Tongue (tissue), 1 donor: ENCODE measurements at regions not wholly inside any gene's neighbourhood (a gene's known extent, or its start where the extent isn't known, plus 50 kb on each side); places are given as distances from the start of the nearest gene placed in this dataset.
"Not testable (repeated sequence)": the region's sequence is repeated elsewhere in the genome, so short reads cannot be mapped to it uniquely, and the experiment has no call there.

ENCODE experiments used
- DNase-seq: peaks from one replicate; pipeline ENCODE4 v3.0.0-alpha.2; 2015

DNA sequence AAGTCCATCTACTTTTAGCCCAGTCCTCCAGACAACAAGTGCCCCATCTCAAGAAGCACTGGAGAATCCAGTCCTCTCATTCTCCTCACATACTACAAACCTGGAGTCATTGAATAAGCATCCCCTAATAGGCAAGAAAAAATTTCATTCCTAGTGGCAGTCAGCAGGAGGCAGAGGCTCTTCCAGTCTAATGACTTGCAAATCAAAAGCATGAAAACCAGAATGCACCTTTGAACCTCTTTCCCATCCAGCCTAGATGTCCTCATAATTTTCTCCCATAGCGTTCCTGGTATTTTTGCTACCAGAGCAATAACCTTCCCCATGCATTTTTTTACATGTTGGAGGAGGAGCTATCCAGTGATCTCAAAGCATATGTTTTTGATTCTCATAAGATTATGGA is 252.6 kb downstream of the TTC32 start:
- no peak for DNase-seq

GRCh38 chr2:19648583-19648982 is 253.2 kb downstream of the TTC32 start:
- no peak for DNase-seq

DNA sequence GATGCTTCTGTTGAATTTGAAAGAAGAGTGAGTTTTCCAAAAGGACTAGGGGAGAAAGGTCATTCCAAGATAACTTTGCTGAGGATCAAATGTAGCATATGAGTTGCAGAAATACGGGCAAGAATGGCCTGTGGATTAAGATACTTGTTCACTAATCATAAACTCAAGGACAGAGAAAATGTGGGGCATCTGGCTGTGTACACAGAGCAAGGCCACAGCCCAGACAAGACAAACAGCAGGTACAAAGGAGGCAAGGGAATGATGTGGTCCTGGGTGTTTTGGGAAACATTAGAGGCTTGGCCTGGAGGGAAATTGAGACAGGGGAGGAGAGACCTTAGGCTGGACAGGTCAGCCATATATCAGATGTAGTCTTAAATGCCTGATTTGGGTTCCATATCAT is 254.8 kb downstream of the TTC32 start:
- no peak for DNase-seq

- DNase-seq: no peak
These were observed 257.0 kb downstream of the TTC32 start for GRCh38 chr2:19644763-19645162.

DNA sequence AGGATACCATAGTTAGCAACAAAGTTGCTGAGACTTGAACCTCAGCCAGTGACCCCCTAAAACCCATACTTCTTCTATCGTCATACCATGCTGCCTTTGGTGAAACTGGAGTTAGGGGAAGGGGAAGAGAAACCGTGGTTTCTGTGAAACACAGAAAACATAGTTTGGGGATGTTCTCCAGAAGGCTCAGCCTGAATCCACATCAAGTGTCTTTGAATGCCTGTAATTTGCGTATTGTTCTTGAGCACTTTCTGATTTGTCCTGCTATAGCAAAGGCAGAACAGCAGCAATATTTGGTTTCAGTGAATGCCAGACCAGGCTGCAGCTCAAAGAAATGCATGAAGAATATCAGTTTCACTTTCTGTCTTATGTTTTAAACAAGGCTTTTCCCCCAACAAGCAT is 258.7 kb downstream of the TTC32 start:
- peak; percentile 11 for DNase-seq

DNA sequence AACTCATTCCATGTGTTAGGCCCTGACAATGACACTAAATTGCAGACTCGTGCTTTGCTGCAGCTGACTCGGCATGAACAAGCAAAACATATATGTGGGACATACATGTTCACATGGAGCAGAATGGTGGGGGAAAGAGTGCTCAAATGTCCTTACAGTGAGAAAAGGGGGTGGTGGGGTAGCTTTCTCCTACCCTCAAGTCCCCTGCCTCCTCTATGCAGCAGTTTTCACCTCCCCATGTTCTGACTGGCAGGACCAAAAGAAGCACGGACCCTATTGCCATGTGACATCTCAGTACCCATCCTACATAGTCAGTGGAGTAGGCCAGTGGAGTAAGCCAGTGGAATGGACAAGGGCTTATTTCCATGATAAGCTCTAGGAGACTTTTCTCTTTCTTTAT is 259.3 kb downstream of the TTC32 start:
- no peak for DNase-seq

DNA sequence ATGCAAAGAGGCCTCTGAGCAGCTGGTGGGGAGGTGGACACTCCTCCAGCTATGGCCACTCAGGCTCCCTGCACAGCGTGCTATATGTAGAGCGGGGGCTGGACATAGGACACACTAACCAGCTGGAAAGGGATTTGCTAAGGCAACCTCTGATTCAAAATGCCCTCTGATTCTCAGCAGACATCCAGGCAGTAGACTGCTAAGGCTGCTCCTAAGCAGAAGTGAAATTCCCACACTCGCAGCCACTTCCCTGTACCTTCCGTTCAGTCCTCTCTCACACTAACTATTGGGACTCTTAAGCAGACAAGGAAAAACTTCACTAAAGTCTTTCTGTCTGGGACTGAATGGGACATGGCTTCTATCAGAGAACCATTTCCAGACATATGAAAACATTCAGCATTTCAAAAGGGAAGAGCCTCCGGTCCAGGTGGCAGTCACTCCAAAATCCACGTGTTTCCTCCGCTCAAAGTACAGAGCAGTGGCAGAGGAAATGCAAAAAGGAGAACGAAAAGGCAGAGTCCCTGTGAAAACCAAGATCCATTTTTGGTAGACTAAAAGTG is 265.8 kb downstream of the TTC32 start:
- peak; percentile 39 for DNase-seq

- DNase-seq: peak; percentile 80
These were observed 269.3 kb downstream of the TTC32 start for GRCh38 chr2:19632403-19632991.

- DNase-seq: no peak
These were observed 269.9 kb downstream of the TTC32 start for GRCh38 chr2:19631871-19632270.

- no peak for DNase-seq
These were observed 270.9 kb downstream of the TTC32 start for GRCh38 chr2:19630921-19631320.

DNA sequence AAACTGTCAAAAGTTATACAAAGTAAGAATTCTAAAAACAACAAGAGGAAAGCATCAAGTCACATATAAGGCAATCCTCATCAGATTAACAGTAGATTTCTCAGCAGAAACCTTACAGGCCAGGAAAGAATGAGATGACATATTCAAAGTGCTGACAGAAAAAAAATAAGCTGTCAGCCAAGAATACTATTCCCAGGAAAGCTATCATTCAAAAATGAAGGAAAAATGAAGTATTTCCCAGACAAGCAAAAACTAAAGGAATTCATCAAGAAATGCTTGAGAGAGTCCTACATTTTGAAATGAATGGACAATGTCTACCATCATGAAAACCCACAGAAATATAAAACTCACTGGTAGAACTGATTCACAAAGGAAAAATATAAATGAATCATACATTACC is 268.9 kb upstream of the OSR1 start:
- no peak for DNase-seq

GRCh38 chr2:19623488-19623887 is 265.1 kb upstream of the OSR1 start:
- DNase-seq: peak; percentile 26

- DNase-seq: peak; percentile 28
These were observed 258.9 kb upstream of the OSR1 start for GRCh38 chr2:19617257-19617848.

- DNase-seq: not testable (repeated sequence)
These were observed 257.0 kb upstream of the OSR1 start for GRCh38 chr2:19615402-19615801.

GRCh38 chr2:19614066-19614465 is 255.6 kb upstream of the OSR1 start:
- DNase-seq: no peak

DNA sequence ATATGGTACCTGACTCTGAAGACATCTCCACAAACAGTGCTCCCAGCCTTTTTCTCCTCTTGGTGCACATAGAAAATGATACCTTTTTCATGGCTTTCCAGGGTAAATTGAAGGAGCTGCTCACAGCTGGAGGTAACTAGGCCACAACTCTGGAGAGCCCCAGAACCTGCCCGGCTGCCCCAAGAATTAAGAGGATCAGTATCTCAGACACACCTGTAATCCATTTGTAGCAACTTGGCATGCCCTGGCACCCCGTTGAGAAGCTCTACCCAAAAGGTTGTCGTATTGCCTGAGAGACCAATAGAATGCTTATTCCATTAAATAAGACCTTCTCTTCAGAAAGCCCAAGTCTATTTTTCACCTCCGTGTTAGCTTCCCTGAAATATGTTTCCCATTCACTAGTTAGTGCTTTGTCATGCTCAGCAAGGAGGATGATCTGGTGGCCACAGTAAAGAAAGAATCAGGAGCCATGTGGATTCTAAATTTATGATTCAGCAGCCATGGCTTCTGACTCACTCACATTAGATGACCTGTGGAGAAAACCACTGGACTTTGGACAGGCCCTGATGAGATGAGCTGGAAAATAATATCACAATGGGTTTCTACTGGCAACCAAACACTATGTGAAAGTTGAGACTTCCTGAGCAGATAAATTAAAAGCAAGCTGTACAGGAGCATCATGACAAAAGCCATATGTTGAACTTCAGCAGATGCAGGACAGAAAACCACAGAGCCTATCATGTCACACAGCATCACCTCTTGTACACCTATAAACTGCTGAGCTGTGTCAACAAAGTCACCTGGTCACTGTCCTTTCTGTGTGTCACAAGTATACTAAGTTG is 253.3 kb upstream of the OSR1 start:
- DNase-seq: no peak

- DNase-seq: no peak
These were observed 250.8 kb upstream of the OSR1 start for GRCh38 chr2:19609266-19609665.

DNA sequence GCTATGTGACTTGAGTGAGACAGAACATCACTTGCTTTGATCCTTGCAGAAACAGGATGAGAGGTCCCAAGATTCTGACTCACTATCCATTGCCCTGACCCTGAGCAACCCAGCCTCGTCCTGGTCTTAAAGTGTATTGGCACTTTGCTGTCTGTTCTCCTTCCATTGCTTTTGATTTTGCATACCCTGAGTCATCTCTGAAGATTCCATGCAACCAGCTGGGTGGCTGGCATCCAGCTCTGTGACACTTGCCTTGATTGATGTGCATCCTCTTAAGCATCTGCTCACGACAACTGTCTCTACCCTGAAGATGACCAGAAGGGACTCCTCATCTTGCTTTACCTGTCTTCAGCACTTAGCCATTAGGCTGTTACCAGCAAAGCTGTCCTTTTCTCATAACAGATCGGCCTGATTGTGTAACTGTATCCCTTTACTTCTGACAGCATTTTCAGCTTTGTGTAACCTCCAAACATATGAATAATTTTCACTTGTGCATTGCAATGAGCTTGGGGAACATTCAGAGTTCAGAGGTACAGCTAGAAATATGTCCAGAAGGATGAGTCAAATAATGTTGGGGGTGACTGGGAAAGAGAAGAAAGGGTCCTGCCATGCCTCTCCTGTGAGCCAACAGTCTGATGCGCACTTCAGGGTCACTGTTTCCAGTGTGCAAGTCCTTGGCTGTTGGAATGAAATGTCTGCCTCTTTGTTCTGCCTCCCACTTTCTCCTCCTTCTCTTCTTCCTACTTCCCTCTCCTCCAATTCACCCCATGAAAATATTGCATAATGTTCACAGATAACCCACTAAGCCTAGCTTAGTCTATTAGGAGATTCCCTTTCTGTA is 249.7 kb upstream of the OSR1 start:
- DNase-seq: peak; percentile 38

GRCh38 chr2:19607400-19607799 is 249.0 kb upstream of the OSR1 start:
- no peak for DNase-seq

DNA sequence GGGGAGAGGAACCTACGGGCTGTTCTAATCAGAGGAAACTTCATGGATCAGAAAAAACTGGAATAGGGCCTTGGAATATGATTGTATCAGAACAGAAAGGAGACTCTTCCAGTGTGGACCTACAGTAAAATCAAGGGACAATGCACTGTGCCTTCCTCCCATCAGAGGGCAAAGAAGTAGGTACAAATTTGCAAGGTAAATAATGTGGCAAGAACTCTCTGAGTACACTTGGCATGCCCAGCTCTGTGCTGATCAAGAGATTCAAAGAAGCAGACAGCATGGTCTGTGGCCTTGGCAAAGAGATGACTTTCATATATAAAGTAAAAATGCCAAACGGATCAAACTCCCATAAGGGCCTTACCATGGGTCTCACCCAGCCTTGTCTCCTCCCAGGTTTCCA is 242.6 kb upstream of the OSR1 start:
- DNase-seq: no peak

DNA sequence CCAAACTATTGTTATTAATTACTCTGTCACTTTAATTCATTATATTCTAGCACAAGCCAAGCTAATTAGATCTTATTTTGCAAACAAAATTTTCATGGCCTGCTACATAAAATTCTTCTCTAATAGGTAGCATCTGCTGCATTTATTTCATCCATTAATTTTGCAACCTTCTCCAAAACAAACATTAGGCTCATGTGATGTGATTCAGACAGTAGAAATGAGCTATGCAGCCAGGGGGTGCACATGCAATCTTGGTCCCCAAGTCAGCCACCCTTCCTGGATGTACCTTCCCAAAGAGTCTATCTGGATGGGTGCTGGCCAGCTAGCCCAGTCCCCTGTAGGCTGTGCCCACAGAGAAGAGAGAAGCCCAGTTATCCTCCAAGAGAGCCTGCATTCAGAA is 242.1 kb upstream of the OSR1 start:
- DNase-seq: no peak

DNA sequence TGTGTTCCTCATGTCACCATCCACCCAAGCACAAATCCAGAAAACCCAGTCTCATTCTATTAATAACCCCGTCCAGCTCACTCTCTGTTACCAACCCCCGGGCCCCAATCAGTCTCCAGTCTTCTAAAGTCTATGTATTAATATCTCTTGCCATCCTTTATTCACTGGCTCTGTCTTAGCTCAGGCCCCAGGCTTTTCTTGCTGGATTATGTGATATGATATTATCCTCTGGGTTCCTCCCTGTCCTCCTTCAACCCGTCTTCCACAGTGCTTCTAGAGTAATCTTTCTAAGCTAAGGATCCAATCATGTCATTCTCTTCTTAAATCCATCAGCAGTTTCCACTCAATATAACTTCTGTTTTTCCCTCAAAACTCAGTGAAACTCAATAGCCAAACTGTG is 240.5 kb upstream of the OSR1 start:
- DNase-seq: no peak
